NCI-H446 (cell line): ENCODE measurements at regions not wholly inside any gene's neighbourhood (a gene's known extent, or its start where the extent isn't known, plus 50 kb on each side); places are given as distances from the start of the nearest gene placed in this dataset.

Source experiments
- DNase-seq, 2 experiments: peaks; one replicate each; lab custom pipeline; 2025; lab: John Stamatoyannopoulos, UW

DNA sequence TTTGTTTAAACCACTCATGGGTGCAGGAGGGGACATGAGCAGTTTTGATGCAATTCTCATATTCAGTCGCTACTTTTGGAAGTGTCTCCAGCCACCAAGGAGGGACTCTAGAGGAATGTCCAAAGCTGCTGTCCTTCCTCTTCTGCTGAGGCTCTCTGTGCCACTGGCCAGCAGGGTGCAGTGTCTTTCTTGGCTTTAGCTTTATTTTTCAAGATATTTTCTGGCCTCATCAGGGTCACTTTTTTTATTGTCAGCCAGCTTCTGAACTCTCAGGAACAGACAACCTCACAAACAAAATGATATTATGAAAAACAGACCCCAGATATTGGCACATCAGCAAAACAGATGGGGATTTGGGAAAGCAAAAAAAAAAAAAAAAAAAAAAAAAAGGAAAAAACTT is 289.3 kb upstream of the ZSWIM2 start:
- peak in 1 of 2 experiments; percentile 33 for DNase-seq

DNA sequence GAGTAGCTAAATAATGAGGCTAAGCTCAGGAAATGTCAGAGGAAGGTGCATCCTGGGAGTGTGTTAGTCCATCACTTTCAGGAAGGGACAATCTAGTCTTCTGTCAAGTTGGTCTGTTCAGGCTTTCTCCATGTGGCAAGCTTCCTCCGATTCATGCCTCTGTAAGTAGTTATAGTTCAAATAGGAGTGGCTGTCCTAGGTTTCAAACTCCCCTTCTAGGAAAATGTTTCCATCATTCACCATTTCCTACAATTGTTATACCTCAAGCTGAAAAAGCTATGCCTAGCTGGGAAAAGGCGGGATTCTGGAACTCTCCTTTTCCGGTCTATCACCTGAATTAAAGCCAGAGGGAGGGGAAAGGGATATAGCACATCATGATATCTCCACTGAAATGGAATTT is 287.7 kb upstream of the ZSWIM2 start:
- DNase-seq: no peak

DNA sequence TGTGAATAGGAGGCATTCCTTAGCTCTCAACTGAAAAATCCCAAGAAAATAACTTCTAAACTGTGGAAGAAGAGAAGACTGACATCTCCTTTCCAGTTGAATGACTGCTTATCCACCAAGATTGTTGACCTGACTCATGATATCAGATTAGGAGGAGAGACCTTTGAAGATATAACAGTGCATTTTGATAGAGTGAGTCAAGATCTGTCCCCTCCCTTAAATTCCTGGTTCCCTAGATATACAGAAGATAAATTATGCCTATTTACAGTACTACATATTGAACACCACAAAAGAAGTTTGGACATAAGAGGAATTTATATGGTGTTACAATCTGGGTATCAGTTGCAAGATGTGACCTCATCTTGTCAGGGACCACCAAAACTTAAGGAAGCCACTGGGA is 285.3 kb upstream of the ZSWIM2 start:
- DNase-seq: no peak

DNA sequence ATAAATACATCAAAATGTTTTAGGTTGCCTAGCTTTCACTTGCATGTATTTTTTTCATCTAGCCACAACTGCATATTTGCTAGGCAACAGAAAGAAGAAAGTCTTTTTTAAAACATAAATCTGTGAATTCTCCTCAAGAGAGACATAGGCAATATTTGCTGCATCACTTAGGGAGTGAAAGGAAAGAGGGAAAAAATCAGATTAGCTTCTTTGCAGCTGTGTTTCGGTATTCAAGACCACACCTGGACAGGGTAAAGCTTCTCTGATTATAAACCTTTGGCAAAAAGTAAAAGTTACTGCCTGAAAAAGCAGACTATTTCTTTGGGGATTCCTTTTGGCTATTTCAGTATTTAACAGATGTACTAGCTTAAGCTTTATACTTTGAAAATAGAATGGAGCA is 280.9 kb upstream of the ZSWIM2 start:
- DNase-seq: no peak

DNA sequence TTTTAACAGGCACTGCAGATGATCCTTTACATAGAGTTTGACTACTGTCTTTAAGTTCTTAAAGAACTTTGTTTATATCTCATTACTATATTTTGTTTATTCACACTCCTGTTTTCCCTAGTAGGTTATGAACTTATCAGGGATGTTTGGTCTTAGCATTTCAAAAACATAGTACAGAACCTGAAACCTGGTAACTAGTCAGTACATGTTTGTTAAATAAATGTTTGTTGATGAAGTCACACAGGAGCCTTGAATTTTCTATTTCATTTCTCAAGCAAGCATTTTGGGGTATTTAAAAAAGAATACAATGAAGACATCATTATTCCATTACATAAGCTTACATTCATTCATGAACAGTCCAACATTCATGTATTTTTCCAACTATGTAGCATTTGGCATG is 280.3 kb upstream of the ZSWIM2 start:
- no peak for DNase-seq

GRCh38 chr2:187126247-187127005 is 277.5 kb upstream of the ZSWIM2 start:
- DNase-seq: peak in 1 of 2 experiments; percentile 51

- DNase-seq: no peak
Observed at GRCh38 chr2:187125318-187125717, 276.3 kb upstream of the ZSWIM2 start.

- no peak for DNase-seq
Observed at GRCh38 chr2:187124529-187124928, 275.6 kb upstream of the ZSWIM2 start.

GRCh38 chr2:187118331-187119099 is 269.5 kb upstream of the ZSWIM2 start:
- no peak for DNase-seq

DNA sequence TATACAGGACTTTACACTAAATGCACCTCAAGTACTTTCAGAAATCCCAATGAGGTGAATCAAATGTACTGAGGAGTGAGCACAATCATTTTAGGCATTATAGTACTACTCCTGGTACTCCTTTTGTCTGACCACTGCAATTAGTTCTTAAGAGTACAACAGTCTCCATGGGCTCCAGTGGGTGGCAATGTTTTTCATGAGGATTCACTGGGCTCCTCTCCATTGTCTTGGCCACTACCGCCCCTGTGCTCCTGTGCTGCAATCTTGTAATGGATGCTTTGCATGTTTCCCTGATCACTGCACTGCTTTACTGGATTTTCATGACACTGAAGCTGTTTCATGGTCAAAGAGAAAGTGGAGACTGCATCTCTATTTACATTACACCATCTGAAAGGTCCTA is 268.5 kb upstream of the ZSWIM2 start:
- DNase-seq: no peak

DNA sequence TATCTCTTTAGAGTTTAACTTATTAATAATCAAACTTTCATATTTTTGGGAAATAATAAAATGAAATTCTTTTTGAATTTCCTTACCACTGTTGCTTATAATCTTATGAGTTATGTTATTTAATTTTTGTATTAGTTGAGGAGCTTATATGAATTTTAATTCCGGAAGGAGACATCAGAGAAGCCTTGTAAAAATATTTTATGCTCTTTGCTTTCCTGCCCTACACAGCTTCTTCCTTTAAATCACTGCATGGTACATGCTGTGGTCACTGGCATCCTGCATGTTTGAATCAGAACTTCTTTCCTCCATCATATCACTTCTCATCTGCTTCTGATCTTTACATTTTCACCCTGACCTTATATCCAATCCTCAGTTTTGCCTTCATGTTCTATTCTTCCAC is 266.7 kb upstream of the ZSWIM2 start:
- DNase-seq: no peak

- no peak for DNase-seq
Observed at GRCh38 chr2:187107001-187107400, 258.0 kb upstream of the ZSWIM2 start.

DNA sequence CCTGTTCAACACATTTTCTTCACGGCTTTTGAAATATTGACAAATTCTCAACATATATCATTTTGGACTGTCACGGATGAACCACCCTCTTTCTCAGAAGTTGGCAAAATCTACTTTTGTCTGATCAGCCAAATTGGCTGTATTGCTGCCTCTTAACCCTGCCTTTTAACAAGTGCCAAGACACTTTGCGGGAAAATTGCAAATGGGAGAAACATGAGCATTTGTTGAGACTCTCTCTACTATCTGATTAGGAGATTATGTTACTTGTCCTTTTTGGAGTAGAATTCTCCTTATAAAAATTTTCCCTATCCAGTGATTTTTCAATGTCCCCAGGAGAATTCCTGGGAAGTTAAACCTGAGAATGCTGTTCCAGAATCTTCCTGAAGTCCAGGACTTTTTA is 256.2 kb upstream of the ZSWIM2 start:
- peak; percentile 22 to 72 for DNase-seq

DNA sequence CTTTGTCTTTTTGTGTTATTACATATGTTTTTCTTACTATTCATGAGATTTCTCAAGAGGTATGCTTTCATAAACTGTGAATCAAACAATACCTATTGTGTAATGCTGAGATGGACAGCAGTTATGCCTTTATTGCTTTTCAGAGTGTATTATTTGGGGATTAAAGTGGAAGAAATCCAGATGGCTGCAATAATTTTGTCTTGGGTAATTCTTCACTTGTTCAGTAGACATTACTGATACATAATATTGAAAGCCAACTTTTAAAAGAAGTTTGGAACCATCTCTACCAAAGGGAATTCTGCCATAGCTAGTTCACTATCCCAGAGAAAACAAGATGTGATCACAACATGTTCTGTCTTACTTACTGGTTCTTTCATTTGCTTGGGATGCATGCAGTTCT is 253.4 kb upstream of the ZSWIM2 start:
- DNase-seq: no peak

- DNase-seq: no peak
Observed at GRCh38 chr2:187098154-187098553, 249.2 kb upstream of the ZSWIM2 start.

GRCh38 chr2:187093771-187094412 is 244.9 kb upstream of the ZSWIM2 start:
- no peak for DNase-seq

- peak; percentile 75 to 86 for DNase-seq
Observed at GRCh38 chr2:187091664-187092063, 242.7 kb upstream of the ZSWIM2 start.

GRCh38 chr2:187084524-187084923 is 235.6 kb upstream of the ZSWIM2 start:
- DNase-seq: no peak

GRCh38 chr2:187081461-187081860 is 232.5 kb upstream of the ZSWIM2 start:
- DNase-seq: no peak

- DNase-seq: no peak
Observed at GRCh38 chr2:187079901-187080300, 230.9 kb upstream of the ZSWIM2 start.

GRCh38 chr2:187078297-187078696 is 229.3 kb upstream of the ZSWIM2 start:
- DNase-seq: no peak

GRCh38 chr2:187075671-187076070 is 226.7 kb upstream of the ZSWIM2 start:
- DNase-seq: no peak

DNA sequence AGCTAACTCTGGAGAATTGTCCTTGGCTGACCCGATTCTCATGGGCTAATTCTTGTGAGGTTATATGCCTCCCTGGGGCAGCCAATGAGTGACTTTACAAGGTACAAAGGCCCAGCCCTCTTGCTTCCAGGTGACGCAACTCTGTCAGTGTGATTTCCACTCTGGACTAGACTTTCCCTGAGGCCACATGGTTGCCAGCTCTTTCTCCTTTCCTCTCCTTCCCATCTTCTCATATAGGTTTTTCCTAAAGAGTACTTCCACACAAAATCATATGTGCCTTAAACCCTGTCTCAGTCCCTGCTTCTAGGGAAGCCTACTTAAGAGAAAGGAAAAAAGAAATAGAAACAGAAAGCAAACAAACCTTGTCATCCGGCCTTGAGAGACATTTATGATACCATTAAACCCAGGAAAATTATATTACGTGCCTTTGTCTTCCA is 226.2 kb upstream of the ZSWIM2 start:
- DNase-seq: no peak
